ENCODE measurements at regions not wholly inside any gene's neighbourhood (a gene's known extent, or its start where the extent isn't known, plus 50 kb on each side); places are given as distances from the start of the nearest gene placed in this dataset.

- DNase-seq, result no peak
These were observed 902.7 kb upstream of the USP15 start for GRCh38 chr12:61357496-61357895.

GRCh38 chr12:61362037-61362436 is 898.2 kb upstream of the USP15 start:
- no peak for DNase-seq

GRCh38 chr12:61365001-61365400 is 895.2 kb upstream of the USP15 start:
- DNase-seq, result no peak

GRCh38 chr12:61367281-61367785 is 892.9 kb upstream of the USP15 start:
- DNase-seq, result no peak

- DNase-seq, result no peak
These were observed 890.8 kb upstream of the USP15 start for GRCh38 chr12:61369241-61369910.

- no peak for DNase-seq
These were observed 875.7 kb upstream of the USP15 start for GRCh38 chr12:61384511-61384910.

GRCh38 chr12:61385771-61386170 is 874.4 kb upstream of the USP15 start:
- no peak for DNase-seq

GRCh38 chr12:61397668-61398067 is 862.5 kb upstream of the USP15 start:
- no peak for DNase-seq

- DNase-seq, result no peak
These were observed 848.0 kb upstream of the USP15 start for GRCh38 chr12:61412201-61412600.

- DNase-seq, result no peak
These were observed 845.7 kb upstream of the USP15 start for GRCh38 chr12:61414470-61414869.

GRCh38 chr12:61422786-61423185 is 837.4 kb upstream of the USP15 start:
- no peak for DNase-seq

GRCh38 chr12:61452076-61452475 is 808.1 kb upstream of the USP15 start:
- no peak for DNase-seq

GRCh38 chr12:61487728-61488127 is 772.5 kb upstream of the USP15 start:
- DNase-seq, result no peak

GRCh38 chr12:61490526-61491498 is 769.4 kb upstream of the USP15 start:
- DNase-seq, result no peak

- no peak for DNase-seq
These were observed 758.0 kb upstream of the USP15 start for GRCh38 chr12:61502179-61502578.

GRCh38 chr12:61504396-61505080 is 755.7 kb upstream of the USP15 start:
- DNase-seq, result no peak

- DNase-seq, result no peak
These were observed 746.7 kb upstream of the USP15 start for GRCh38 chr12:61513499-61513898.

- no peak for DNase-seq
These were observed 746.2 kb upstream of the USP15 start for GRCh38 chr12:61514016-61514415.

GRCh38 chr12:61521258-61521657 is 738.9 kb upstream of the USP15 start:
- no peak for DNase-seq

- DNase-seq, result no peak
These were observed 736.8 kb upstream of the USP15 start for GRCh38 chr12:61523276-61523992.

GRCh38 chr12:61524851-61525250 is 735.4 kb upstream of the USP15 start:
- peak; percentile 70 for DNase-seq

- DNase-seq, result peak; percentile 51
These were observed 734.9 kb upstream of the USP15 start for GRCh38 chr12:61525331-61525730.

- DNase-seq, result no peak
These were observed 729.7 kb upstream of the USP15 start for GRCh38 chr12:61530456-61530855.
